Tibial nerve (tissue), 4 donors: ENCODE measurements at regions not wholly inside any gene's neighbourhood (a gene's known extent, or its start where the extent isn't known, plus 50 kb on each side); places are given as distances from the start of the nearest gene placed in this dataset.

Source experiments
- CTCF ChIP-seq, 5 experiments: fragments of 200-600 bp in 3 of 5; fragments of 450-650 bp in 2 of 5; sonication (generic) in 3 of 5; IDR thresholded peaks; one replicate each; pipeline ENCODE4 v1.5.1; 2016 to 2019; ENCODE audit warnings: antibody characterized with exemption in 5 of 5, mild to moderate bottlenecking in 3 of 5, moderate library complexity in 2 of 5
- EP300 ChIP-seq, 2 donors: sonication (generic); formaldehyde crosslinking; IDR thresholded peaks; one replicate each; pipeline ENCODE4 v1.6.1; 2017; ENCODE audit warnings: antibody characterized with exemption in 2 of 2, mild to moderate bottlenecking in 1 of 2
- POLR2A ChIP-seq, 2 donors: fragments of 450-650 bp; IDR thresholded peaks; one replicate each; pipeline ENCODE4 v1.6.1; 2017; ENCODE audit warnings: antibody characterized with exemption in 2 of 2, mild to moderate bottlenecking in 2 of 2, moderate library complexity in 2 of 2

- TF ChIP-seq CTCF (IDR thresholded peaks at IDR 0.05) (no peak), EP300 (IDR thresholded peaks at IDR 0.05) (no peak), POLR2A (IDR thresholded peaks at IDR 0.05) (no peak)
These were observed 75.6 kb downstream of the BLID start for GRCh38 chr11:122040464-122040863.
